Mesenchymal stem cell (in vitro differentiated cells and primary cell): ENCODE measurements at regions not wholly inside any gene's neighbourhood (a gene's known extent, or its start where the extent isn't known, plus 50 kb on each side); places are given as distances from the start of the nearest gene placed in this dataset.

Experiments
- DNase-seq: peaks from one replicate; pipeline ENCODE4 v3.0.0-alpha.2; 2013
- H2AFZ ChIP-seq: one replicate; pipeline ENCODE4 v1.6.1; 2013; ENCODE audit warnings: low read depth, mild to moderate bottlenecking, control low read depth, inconsistent platforms, low read length, moderate library complexity
- H2AK5ac ChIP-seq: 2 replicates; pipeline ENCODE4 v1.6.1; 2013; ENCODE audit warnings: low read length, moderate library complexity, mild to moderate bottlenecking, inconsistent platforms; ENCODE audit not compliant: severe bottlenecking
- H2BK120ac ChIP-seq: one replicate; pipeline ENCODE4 v1.6.1; 2013; ENCODE audit warnings: low read depth, mild to moderate bottlenecking, inconsistent platforms, low read length, moderate library complexity
- H2BK12ac ChIP-seq, 2 experiments: one replicate each; pipeline ENCODE4 v1.6.1; 2013; ENCODE audit warnings: inconsistent platforms in 2 of 2, low read length in 2 of 2, mild to moderate bottlenecking in 2 of 2, moderate library complexity in 2 of 2, control low read depth in 1 of 2
- H2BK15ac ChIP-seq: one replicate; pipeline ENCODE4 v1.6.1; 2013; ENCODE audit warnings: mild to moderate bottlenecking, low read depth, inconsistent platforms; ENCODE audit not compliant: poor library complexity, severe bottlenecking
- H2BK5ac ChIP-seq: 2 replicates; pipeline ENCODE4 v1.6.1; 2013; ENCODE audit warnings: low read depth, mild to moderate bottlenecking, low read length, control low read depth, inconsistent platforms; ENCODE audit not compliant: poor library complexity, severe bottlenecking
- H3K14ac ChIP-seq, 2 experiments: one replicate each; pipeline ENCODE4 v1.6.1; 2013; ENCODE audit warnings: inconsistent platforms in 2 of 2, low read length in 2 of 2, control low read depth in 1 of 2, mild to moderate bottlenecking in 1 of 2, moderate library complexity in 1 of 2
- H3K18ac ChIP-seq, 2 experiments: one replicate each; pipeline ENCODE4 v1.6.1; 2013; ENCODE audit warnings: inconsistent platforms in 2 of 2, low read length in 2 of 2, control low read depth in 1 of 2, low read depth in 1 of 2, mild to moderate bottlenecking in 1 of 2
- H3K23ac ChIP-seq, 2 experiments: one replicate each; pipeline ENCODE4 v1.6.1; 2013; ENCODE audit warnings: inconsistent platforms in 2 of 2, low read length in 2 of 2, mild to moderate bottlenecking in 2 of 2, moderate library complexity in 2 of 2, control low read depth in 1 of 2
- H3K27ac ChIP-seq: 2 replicates; pipeline ENCODE4 v1.5.1; 2013; ENCODE audit warnings: mild to moderate bottlenecking, moderate library complexity, low read length, control low read depth, inconsistent platforms; ENCODE audit not compliant: poor library complexity, severe bottlenecking
- H3K27me3 ChIP-seq, 2 experiments: 2 replicates each; pipeline versions ENCODE4 v1.6.1 to v1.7.0; 2013; ENCODE audit warnings: low read length in 2 of 2, mild to moderate bottlenecking in 2 of 2, moderate library complexity in 2 of 2, control low read depth in 1 of 2, inconsistent platforms in 1 of 2; ENCODE audit not compliant: control insufficient read depth in 1 of 2, insufficient read depth in 1 of 2
- H3K36me3 ChIP-seq, 2 experiments: 2 replicates each; pipeline versions ENCODE4 v1.6.1 to v1.7.0; 2013; ENCODE audit warnings: low read length in 2 of 2, control low read depth in 1 of 2, inconsistent platforms in 1 of 2, low read depth in 1 of 2, mild to moderate bottlenecking in 1 of 2; ENCODE audit not compliant: insufficient read depth in 2 of 2, control insufficient read depth in 1 of 2
- H3K4ac ChIP-seq, 2 experiments: one replicate each; pipeline ENCODE4 v1.6.1; 2013; ENCODE audit warnings: inconsistent platforms in 2 of 2, low read length in 2 of 2, mild to moderate bottlenecking in 2 of 2, moderate library complexity in 2 of 2, control low read depth in 1 of 2, low read depth in 1 of 2
- H3K4me1 ChIP-seq: 2 replicates; pipeline ENCODE4 v1.6.1; 2013; ENCODE audit warnings: low read depth, low read length, control low read depth; ENCODE audit not compliant: control insufficient read depth, insufficient read depth
- H3K4me2 ChIP-seq: 2 replicates; pipeline ENCODE4 v1.6.1; 2013; ENCODE audit warnings: low read length, mild to moderate bottlenecking, inconsistent platforms; ENCODE audit not compliant: poor library complexity, severe bottlenecking
- H3K4me3 ChIP-seq, 2 experiments: 2 replicates each; pipeline versions ENCODE4 v1.5.1 to v1.7.0; 2013; ENCODE audit warnings: low read length in 2 of 2, mild to moderate bottlenecking in 2 of 2, control low read depth in 1 of 2, low read depth in 1 of 2; ENCODE audit not compliant: insufficient read depth in 1 of 2
- H3K79me1 ChIP-seq: replicated peaks from 2 replicates; pipeline ENCODE4 v1.6.1; 2013; ENCODE audit warnings: mild to moderate bottlenecking, control low read depth, low read length, inconsistent platforms; ENCODE audit not compliant: poor library complexity, severe bottlenecking
- H3K9ac ChIP-seq: 2 replicates; pipeline ENCODE4 v1.7.0; 2013; ENCODE audit warnings: mild to moderate bottlenecking, low read length, moderate library complexity
- H3K9me3 ChIP-seq: 2 replicates; pipeline ENCODE4 v1.7.0; 2013; ENCODE audit warnings: mild to moderate bottlenecking, low read length; ENCODE audit not compliant: control insufficient read depth
- H4K8ac ChIP-seq: one replicate; pipeline ENCODE4 v1.6.1; 2013; ENCODE audit warnings: inconsistent platforms, mild to moderate bottlenecking, low read length, moderate library complexity
- H4K91ac ChIP-seq: one replicate; pipeline ENCODE4 v1.6.1; 2013; ENCODE audit warnings: mild to moderate bottlenecking, low read length, inconsistent platforms
- WGBS: methylation state at CpG from one replicate; pipeline ENCODE4 v1.1.7; 2013; ENCODE audit warnings: mixed read lengths; 5-methylcytosine and 5-hydroxymethylcytosine counted together

DNA sequence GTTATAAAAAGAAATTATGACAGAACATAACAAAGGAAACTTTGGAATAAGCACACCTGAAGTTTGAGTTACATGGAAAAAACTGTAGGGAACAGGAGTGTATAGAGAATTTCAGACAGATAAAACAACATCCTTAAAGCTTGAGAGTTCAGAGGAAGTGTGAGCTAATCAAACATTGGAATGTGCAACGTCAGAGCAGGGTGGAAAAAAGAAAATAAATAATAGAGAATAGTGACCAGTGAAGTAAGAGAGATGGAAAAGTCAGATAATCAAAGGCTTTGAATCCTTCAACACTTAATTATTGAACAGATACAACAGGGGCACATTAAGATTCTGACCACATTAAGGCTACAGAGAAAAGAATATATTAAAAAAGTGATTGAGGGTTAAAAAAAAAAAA is 128.5 kb upstream of the CDH10 start:
- H3K23ac ChIP-seq: no peak overlapping the region
- no peak overlapping the region for H3K4ac ChIP-seq
- H3K9me3 ChIP-seq: no peaks in the 10 kb centered on the region
- H2BK12ac ChIP-seq: no peak overlapping the region
- WGBS: 20% methylated on average over 1 of the region's 1 CpG
- H3K4me2 ChIP-seq: no peak overlapping the region
- H3K14ac ChIP-seq: no peak overlapping the region
- DNase-seq: peak; percentile 64
- no peaks in the 10 kb centered on the region for H3K27me3 ChIP-seq
- no peak overlapping the region for H2BK5ac ChIP-seq
- no peak overlapping the region for H2BK120ac ChIP-seq
- H3K18ac ChIP-seq: no peak overlapping the region
- H3K4me3 ChIP-seq: no peak overlapping the region
- no peak overlapping the region for H4K8ac ChIP-seq
- H3K79me1 ChIP-seq: no peaks in the 10 kb centered on the region
- H2AFZ ChIP-seq: no peak overlapping the region
- H3K36me3 ChIP-seq: no peaks in the 10 kb centered on the region
- no peak overlapping the region for H4K91ac ChIP-seq
- no peak overlapping the region for H2AK5ac ChIP-seq
- no peak overlapping the region for H3K9ac ChIP-seq
- H3K4me1 ChIP-seq: no peaks in the 10 kb centered on the region
- H2BK15ac ChIP-seq: no peak overlapping the region
- no peak overlapping the region for H3K27ac ChIP-seq

DNA sequence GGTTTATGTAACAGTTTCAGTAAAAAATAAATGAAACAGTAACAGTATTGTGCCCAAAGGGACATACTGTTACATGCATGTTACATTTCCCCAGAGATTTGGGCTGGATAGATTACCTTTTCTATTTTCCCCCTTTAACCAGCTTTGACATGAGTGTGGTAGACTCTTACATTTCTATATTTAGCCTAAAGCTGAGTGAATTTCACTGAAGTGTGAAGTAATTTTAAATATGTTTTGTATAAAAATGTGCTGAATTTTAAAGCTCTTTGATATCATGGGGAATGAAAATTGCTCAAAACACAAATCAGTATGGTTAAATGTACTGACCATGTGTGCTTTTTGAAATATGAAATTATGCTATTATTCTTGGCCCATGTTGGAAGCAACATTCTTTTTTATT is 122.3 kb upstream of the CDH10 start:
- Histone ChIP-seq H2AFZ (no peak overlapping the region), H3K14ac (no peak overlapping the region), H3K4me3 (no peak overlapping the region)

DNA sequence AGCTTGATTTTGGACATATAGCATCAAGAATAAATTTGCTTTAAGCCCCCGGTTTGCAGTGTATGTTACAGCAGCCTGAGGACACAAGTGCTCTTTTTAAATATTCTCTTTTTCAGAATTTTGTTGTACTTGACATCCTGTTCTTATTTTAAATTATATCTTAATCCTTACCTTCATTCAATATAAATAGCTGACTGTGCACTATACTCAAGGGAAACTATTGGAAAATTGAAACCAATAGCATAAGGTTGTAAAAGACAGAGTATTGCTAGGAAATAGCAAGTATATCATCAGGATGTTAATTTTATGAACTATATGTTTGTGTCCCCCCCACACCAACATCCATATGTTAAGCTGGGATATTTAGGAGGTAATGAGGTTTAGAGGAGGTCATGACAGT is 120.4 kb upstream of the CDH10 start:
- Histone ChIP-seq H3K18ac (no peak overlapping the region), H3K4me2 (no peak overlapping the region), H3K27ac (no peak overlapping the region), H2AK5ac (no peak overlapping the region), H3K27me3 (no peaks in the 10 kb centered on the region), H3K36me3 (no peaks in the 10 kb centered on the region), H2AFZ (no peak overlapping the region), H3K9me3 (peaks cover 13% of the 10 kb centered on the region), H3K4me1 (no peaks in the 10 kb centered on the region), H4K8ac (no peak overlapping the region), H4K91ac (no peak overlapping the region), H2BK120ac (no peak overlapping the region), H3K23ac (no peak overlapping the region), H3K79me1 (no peaks in the 10 kb centered on the region), H2BK12ac (no peak overlapping the region), H2BK15ac (no peak overlapping the region), H3K4me3 (no peak overlapping the region), H3K14ac (no peak overlapping the region), H2BK5ac (no peak overlapping the region), H3K9ac (no peak overlapping the region), H3K4ac (no peak overlapping the region)
- WGBS: no CpG with 5 or more reads among the region's 1 CpG
- DNase-seq: no peak

More for the DNA sequence above, 122.3 kb upstream of the CDH10 start:
- no peak for DNase-seq
- Histone ChIP-seq H2AK5ac (no peak overlapping the region), H2BK15ac (no peak overlapping the region), H4K91ac (no peak overlapping the region), H2BK5ac (no peak overlapping the region), H3K18ac (no peak overlapping the region), H3K9me3 (peaks cover 7% of the 10 kb centered on the region), H3K4me2 (no peak overlapping the region), H2BK120ac (no peak overlapping the region), H3K79me1 (no peaks in the 10 kb centered on the region), H3K9ac (no peak overlapping the region), H3K23ac (no peak overlapping the region), H3K4me1 (no peaks in the 10 kb centered on the region), H4K8ac (no peak overlapping the region), H3K27ac (no peak overlapping the region), H3K36me3 (no peaks in the 10 kb centered on the region), H3K4ac (no peak overlapping the region), H2BK12ac (no peak overlapping the region), H3K27me3 (no peaks in the 10 kb centered on the region)

DNA sequence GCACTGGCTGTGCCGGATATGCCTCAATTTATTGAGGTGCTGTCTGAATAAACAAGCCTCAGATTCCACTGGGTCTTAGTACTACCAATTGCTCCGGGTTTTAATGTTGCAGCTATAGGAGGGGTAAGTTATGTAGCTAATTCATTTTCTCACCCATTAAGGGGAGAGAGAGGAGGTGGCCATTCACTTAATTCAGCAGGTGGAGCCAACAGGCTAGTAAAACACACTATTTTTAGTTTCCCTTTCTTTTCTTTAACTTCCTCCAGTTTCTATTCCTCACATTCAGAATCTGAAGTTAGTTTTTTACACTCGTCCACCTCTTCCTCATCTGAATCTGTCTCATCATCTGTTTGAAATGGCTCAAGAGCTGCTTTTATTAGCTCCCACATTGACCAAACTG is 105.6 kb upstream of the CDH10 start:
- Histone ChIP-seq H2BK15ac (no peak overlapping the region), H3K14ac (no peak overlapping the region), H2BK12ac (no peak overlapping the region), H3K27ac (no peak overlapping the region), H3K79me1 (no peaks in the 10 kb centered on the region), H3K18ac (no peak overlapping the region), H3K4me1 (no peaks in the 10 kb centered on the region), H3K9ac (no peak overlapping the region), H3K4ac (no peak overlapping the region), H3K27me3 (no peaks in the 10 kb centered on the region), H4K8ac (no peak overlapping the region), H3K23ac (no peak overlapping the region), H2AFZ (no peak overlapping the region), H2BK120ac (no peak overlapping the region), H4K91ac (no peak overlapping the region), H3K9me3 (no peaks in the 10 kb centered on the region), H2AK5ac (no peak overlapping the region), H3K36me3 (no peaks in the 10 kb centered on the region), H3K4me3 (no peak overlapping the region), H2BK5ac (no peak overlapping the region), H3K4me2 (no peak overlapping the region)
- DNase-seq: no peak
- WGBS: 93% methylated on average over 2 of the region's 3 CpGs
